A549 (cell line): ENCODE measurements at regions not wholly inside any gene's neighbourhood (a gene's known extent, or its start where the extent isn't known, plus 50 kb on each side); places are given as distances from the start of the nearest gene placed in this dataset.

Experiments
- CTCF ChIP-seq: fragments of >200 bp; sonication (Bioruptor Twin); formaldehyde crosslinking; IDR thresholded peaks from 3 replicates; pipeline ENCODE4 v1.5.1; 2016
- ELK1 ChIP-seq: fragments of 150-350 bp; IDR thresholded peaks from 2 replicates; pipeline ENCODE4 v1.6.1; 2014; ENCODE audit warnings: low read depth, mild to moderate bottlenecking, low read length
- POLR2A ChIP-seq: IDR thresholded peaks from 2 replicates; pipeline ENCODE4 v1.6.1; 2012; ENCODE audit warnings: mild to moderate bottlenecking, low read length
- RAD21 ChIP-seq, 2 experiments: fragments of >200 bp in 1 of 2; sonication (Bioruptor Twin) in 1 of 2; formaldehyde crosslinking in 1 of 2; IDR thresholded peaks in 1 of 2; conservative IDR thresholded peaks in 1 of 2; 2 replicates in 1 of 2; 3 replicates in 1 of 2; pipeline ENCODE4 v1.6.1; 2012 to 2018; ENCODE audit warnings: inconsistent platforms in 1 of 2
- RCOR1 ChIP-seq: fragments of 150-350 bp; IDR thresholded peaks from 2 replicates; pipeline ENCODE4 v1.6.1; 2014; ENCODE audit warnings: antibody characterized with exemption, low read length, low read depth
- RNF2 ChIP-seq: fragments of 200-600 bp; sonication (generic); IDR thresholded peaks from 2 replicates; pipeline ENCODE4 v1.6.1; 2016; ENCODE audit warnings: low read depth, mild to moderate bottlenecking, antibody characterized with exemption, moderate library complexity, borderline replicate concordance
- ZC3H11A ChIP-seq: fragments of 450-650 bp; IDR thresholded peaks from 2 replicates; pipeline ENCODE4 v1.6.1; 2014; ENCODE audit warnings: antibody characterized with exemption, mild to moderate bottlenecking
- TF ChIP-seq, protein P1 (sequence below): IDR thresholded peaks from 2 replicates; pipeline ENCODE4 v1.6.1; 2012
- TF ChIP-seq, protein P2 (sequence below): fragments of >200 bp; sonication (Bioruptor Twin); formaldehyde crosslinking; IDR thresholded peaks from 3 replicates; pipeline ENCODE4 v1.6.1; 2016

DNA sequence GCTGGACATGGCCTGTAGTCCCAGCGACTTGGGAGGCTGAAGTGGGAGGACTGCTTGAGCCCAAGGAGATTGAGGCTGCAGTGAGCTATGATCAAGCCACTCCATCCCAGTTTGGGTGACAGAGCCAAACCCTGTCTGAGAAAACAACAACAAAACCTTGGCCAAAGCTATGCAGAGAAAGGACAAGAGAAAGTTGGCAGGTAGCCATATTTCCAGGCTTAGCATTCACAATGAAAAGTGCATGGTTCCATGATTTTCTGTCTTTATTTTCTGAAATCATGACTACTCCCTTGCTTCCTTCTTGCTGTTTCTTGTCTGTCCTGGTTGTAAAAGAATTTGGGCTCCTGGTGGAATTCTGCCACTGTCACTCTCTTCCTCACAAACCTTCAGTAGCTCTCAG is 284.6 kb upstream of the C2CD4B start:
- TF ChIP-seq CTCF (no peak), RCOR1 (no peak), POLR2A (no peak), ZC3H11A (no peak), ELK1 (no peak), RAD21 (conservative IDR thresholded peaks at IDR 0.05 in 1 of 2, IDR thresholded peaks at IDR 0.05 in 1 of 2) (no peak), RNF2 (no peak)
- TF ChIP-seq, protein P1, sequence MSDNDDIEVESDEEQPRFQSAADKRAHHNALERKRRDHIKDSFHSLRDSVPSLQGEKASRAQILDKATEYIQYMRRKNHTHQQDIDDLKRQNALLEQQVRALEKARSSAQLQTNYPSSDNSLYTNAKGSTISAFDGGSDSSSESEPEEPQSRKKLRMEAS = no peak
- TF ChIP-seq, protein P2, sequence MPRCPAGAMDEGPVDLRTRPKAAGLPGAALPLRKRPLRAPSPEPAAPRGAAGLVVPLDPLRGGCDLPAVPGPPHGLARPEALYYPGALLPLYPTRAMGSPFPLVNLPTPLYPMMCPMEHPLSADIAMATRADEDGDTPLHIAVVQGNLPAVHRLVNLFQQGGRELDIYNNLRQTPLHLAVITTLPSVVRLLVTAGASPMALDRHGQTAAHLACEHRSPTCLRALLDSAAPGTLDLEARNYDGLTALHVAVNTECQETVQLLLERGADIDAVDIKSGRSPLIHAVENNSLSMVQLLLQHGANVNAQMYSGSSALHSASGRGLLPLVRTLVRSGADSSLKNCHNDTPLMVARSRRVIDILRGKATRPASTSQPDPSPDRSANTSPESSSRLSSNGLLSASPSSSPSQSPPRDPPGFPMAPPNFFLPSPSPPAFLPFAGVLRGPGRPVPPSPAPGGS = no peak
